H1 (cell line): ENCODE measurements at regions not wholly inside any gene's neighbourhood (a gene's known extent, or its start where the extent isn't known, plus 50 kb on each side); places are given as distances from the start of the nearest gene placed in this dataset.

ENCODE experiments used
- CEBPB ChIP-seq: IDR thresholded peaks from 2 replicates; pipeline ENCODE4 v1.6.1; 2012; ENCODE audit warnings: low read depth, low read length
- JUND ChIP-seq: IDR thresholded peaks from 2 replicates; pipeline ENCODE4 v1.6.1; 2011; ENCODE audit warnings: mild to moderate bottlenecking, improper control_type of control experiment, low read length
- POLR2A ChIP-seq, 2 experiments: IDR thresholded peaks; 1 replicate in 1 of 2; 2 replicates in 1 of 2; pipeline ENCODE4 v1.6.1; 2011; ENCODE audit warnings: low read depth in 2 of 2, low read length in 2 of 2, mild to moderate bottlenecking in 2 of 2; ENCODE audit errors: control extremely low read depth in 1 of 2
- TF ChIP-seq, protein P1 (sequence below), 3 experiments: IDR thresholded peaks; 1 replicate in 2 of 3; 2 replicates in 1 of 3; pipeline versions ENCODE4 v1.5.1 to v1.6.1; 2011; ENCODE audit warnings: low read length in 3 of 3, mild to moderate bottlenecking in 3 of 3, inconsistent platforms in 2 of 3, low read depth in 1 of 3, moderate library complexity in 1 of 3; ENCODE audit not compliant: insufficient read depth in 1 of 3; ENCODE audit errors: control extremely low read depth in 1 of 3

- TF ChIP-seq CEBPB: no peak
- TF ChIP-seq, protein P1, sequence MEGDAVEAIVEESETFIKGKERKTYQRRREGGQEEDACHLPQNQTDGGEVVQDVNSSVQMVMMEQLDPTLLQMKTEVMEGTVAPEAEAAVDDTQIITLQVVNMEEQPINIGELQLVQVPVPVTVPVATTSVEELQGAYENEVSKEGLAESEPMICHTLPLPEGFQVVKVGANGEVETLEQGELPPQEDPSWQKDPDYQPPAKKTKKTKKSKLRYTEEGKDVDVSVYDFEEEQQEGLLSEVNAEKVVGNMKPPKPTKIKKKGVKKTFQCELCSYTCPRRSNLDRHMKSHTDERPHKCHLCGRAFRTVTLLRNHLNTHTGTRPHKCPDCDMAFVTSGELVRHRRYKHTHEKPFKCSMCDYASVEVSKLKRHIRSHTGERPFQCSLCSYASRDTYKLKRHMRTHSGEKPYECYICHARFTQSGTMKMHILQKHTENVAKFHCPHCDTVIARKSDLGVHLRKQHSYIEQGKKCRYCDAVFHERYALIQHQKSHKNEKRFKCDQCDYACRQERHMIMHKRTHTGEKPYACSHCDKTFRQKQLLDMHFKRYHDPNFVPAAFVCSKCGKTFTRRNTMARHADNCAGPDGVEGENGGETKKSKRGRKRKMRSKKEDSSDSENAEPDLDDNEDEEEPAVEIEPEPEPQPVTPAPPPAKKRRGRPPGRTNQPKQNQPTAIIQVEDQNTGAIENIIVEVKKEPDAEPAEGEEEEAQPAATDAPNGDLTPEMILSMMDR (IDR thresholded peaks at IDR 0.05; ENCODE audit: control extremely low read depth in 1 of 3, insufficient read depth in 1 of 3, low read depth in 1 of 3, low read length in 3 of 3): no peak
- TF ChIP-seq JUND: no peak
- no peak for TF ChIP-seq POLR2A (IDR thresholded peaks at IDR 0.05; ENCODE audit: control extremely low read depth in 1 of 2, low read depth in 2 of 2, low read length in 2 of 2)
Observed at GRCh38 chr17:68709461-68709860, 108.3 kb upstream of the FAM20A start.
